ENCODE measurements at regions not wholly inside any gene's neighbourhood (a gene's known extent, or its start where the extent isn't known, plus 50 kb on each side); places are given as distances from the start of the nearest gene placed in this dataset.

GRCh38 chr10:70939441-70940003 lies 51.2 kb upstream of the PCBD1 start:
- TF ChIP-seq, protein P1, sequence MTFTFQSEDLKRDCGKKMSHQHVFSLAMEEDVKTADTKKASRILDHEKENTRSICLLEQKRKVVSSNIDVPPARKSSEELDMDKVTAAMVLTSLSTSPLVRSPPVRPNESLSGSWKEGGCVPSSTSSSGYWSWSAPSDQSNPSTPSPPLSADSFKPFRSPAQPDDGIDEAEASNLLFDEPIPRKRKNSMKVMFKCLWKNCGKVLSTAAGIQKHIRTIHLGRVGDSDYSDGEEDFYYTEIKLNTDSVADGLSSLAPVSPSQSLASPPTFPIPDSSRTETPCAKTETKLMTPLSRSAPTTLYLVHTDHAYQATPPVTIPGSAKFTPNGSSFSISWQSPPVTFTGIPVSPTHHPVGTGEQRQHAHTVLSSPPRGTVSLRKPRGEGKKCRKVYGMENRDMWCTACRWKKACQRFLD (tag by site-specific recombination; IDR thresholded peaks at IDR 0.05) = no peak
- no peak for TF ChIP-seq ZNF473 (tag by site-specific recombination; IDR thresholded peaks at IDR 0.05)
- no peak for TF ChIP-seq CTCF (tag by site-specific recombination; IDR thresholded peaks at IDR 0.05)
- no peak for TF ChIP-seq SP2 (tag by site-specific recombination; IDR thresholded peaks at IDR 0.05)
- no peak for TF ChIP-seq ELK4 (IDR thresholded peaks at IDR 0.05; ENCODE audit: borderline replicate concordance, low read depth, low read length)
- TF ChIP-seq ZNF416 (tag by site-specific recombination; IDR thresholded peaks at IDR 0.05) = no peak
- TF ChIP-seq RBAK (tag by site-specific recombination; IDR thresholded peaks at IDR 0.05) = no peak
- no peak for TF ChIP-seq ZBTB17 (tag by site-specific recombination; IDR thresholded peaks at IDR 0.05)

All from HEK293 (cell line).